H9 (cell line): ENCODE measurements at regions not wholly inside any gene's neighbourhood (a gene's known extent, or its start where the extent isn't known, plus 50 kb on each side); places are given as distances from the start of the nearest gene placed in this dataset.

Experiments
- DNase-seq: peaks from one replicate; pipeline ENCODE4 v3.0.0-alpha.2; 2017
- H2AFZ ChIP-seq: one replicate; pipeline ENCODE4 v1.6.1; 2013; ENCODE audit warnings: mild to moderate bottlenecking, low read length, control low read depth, moderate library complexity
- H2AK5ac ChIP-seq: 2 replicates; pipeline ENCODE4 v1.6.1; 2013; ENCODE audit warnings: low read length, control low read depth, mixed read lengths; ENCODE audit not compliant: insufficient read length
- H2BK120ac ChIP-seq: one replicate; pipeline ENCODE4 v1.6.1; 2013; ENCODE audit warnings: low read depth, mild to moderate bottlenecking, low read length, control low read depth, inconsistent platforms; ENCODE audit not compliant: poor library complexity, severe bottlenecking
- H2BK12ac ChIP-seq: 2 replicates; pipeline ENCODE4 v1.6.1; 2013; ENCODE audit warnings: low read length, control low read depth, mixed read lengths, low read depth; ENCODE audit not compliant: insufficient read length
- H2BK15ac ChIP-seq: 2 replicates; pipeline ENCODE4 v1.6.1; 2013; ENCODE audit warnings: low read depth, low read length, control low read depth
- H2BK20ac ChIP-seq: one replicate; pipeline ENCODE4 v1.6.1; 2013; ENCODE audit warnings: low read depth, mild to moderate bottlenecking, low read length, control low read depth, inconsistent platforms; ENCODE audit not compliant: poor library complexity, severe bottlenecking
- H2BK5ac ChIP-seq: 2 replicates; pipeline ENCODE4 v1.6.1; 2013; ENCODE audit warnings: low read length, control low read depth, mixed read lengths; ENCODE audit not compliant: insufficient read length
- H3K14ac ChIP-seq: 2 replicates; pipeline ENCODE4 v1.6.1; 2013; ENCODE audit warnings: low read length, control low read depth; ENCODE audit not compliant: insufficient read depth
- H3K18ac ChIP-seq: 2 replicates; pipeline ENCODE4 v1.6.1; 2013; ENCODE audit warnings: low read depth, mild to moderate bottlenecking, mixed read lengths, low read length, control low read depth; ENCODE audit not compliant: insufficient read length
- H3K23ac ChIP-seq: 2 replicates; pipeline ENCODE4 v1.6.1; 2013; ENCODE audit warnings: low read length, control low read depth, mixed read lengths, low read depth; ENCODE audit not compliant: insufficient read length
- H3K23me2 ChIP-seq: 2 replicates; pipeline ENCODE4 v1.6.1; 2013; ENCODE audit warnings: low read depth, mild to moderate bottlenecking, mixed read lengths, low read length, control low read depth; ENCODE audit not compliant: insufficient read length, poor library complexity, severe bottlenecking
- H3K27ac ChIP-seq: 2 replicates; pipeline ENCODE4 v1.5.1; 2013; ENCODE audit warnings: low read length, control low read depth, mixed read lengths, low read depth; ENCODE audit not compliant: insufficient read length
- H3K27me3 ChIP-seq: 2 replicates; pipeline ENCODE4 v1.6.1; 2013; ENCODE audit warnings: low read length, control low read depth, inconsistent platforms; ENCODE audit not compliant: insufficient read depth
- H3K4ac ChIP-seq: 2 replicates; pipeline ENCODE4 v1.6.1; 2013; ENCODE audit warnings: low read depth, mild to moderate bottlenecking, control low read depth, inconsistent platforms, low read length, moderate library complexity
- H3K4me1 ChIP-seq: 2 replicates; pipeline ENCODE4 v1.6.1; 2013; ENCODE audit warnings: low read length, control low read depth, inconsistent platforms; ENCODE audit not compliant: insufficient read depth
- H3K4me2 ChIP-seq: 2 replicates; pipeline ENCODE4 v1.6.1; 2013; ENCODE audit warnings: low read length, control low read depth, mixed read lengths; ENCODE audit not compliant: insufficient read length, insufficient read depth
- H3K56ac ChIP-seq: 2 replicates; pipeline ENCODE4 v1.6.1; 2013; ENCODE audit warnings: low read depth, mild to moderate bottlenecking, mixed read lengths, low read length, control low read depth; ENCODE audit not compliant: insufficient read length
- H3K79me1 ChIP-seq: 2 replicates; pipeline ENCODE4 v1.6.1; 2013; ENCODE audit warnings: low read depth, mild to moderate bottlenecking, moderate library complexity, low read length, control low read depth, inconsistent platforms; ENCODE audit not compliant: insufficient read depth, poor library complexity, severe bottlenecking
- H3K79me2 ChIP-seq: 2 replicates; pipeline ENCODE4 v1.6.1; 2013; ENCODE audit warnings: low read length, control low read depth, inconsistent platforms; ENCODE audit not compliant: insufficient read depth
- H3K9ac ChIP-seq: 2 replicates; pipeline ENCODE4 v1.6.1; 2013; ENCODE audit warnings: low read length, control low read depth, mixed read lengths; ENCODE audit not compliant: insufficient read length; ENCODE audit errors: extremely low read depth
- H3K9me3 ChIP-seq: one replicate; pipeline ENCODE4 v1.6.1; 2013; ENCODE audit warnings: low read depth, low read length, inconsistent platforms; ENCODE audit not compliant: control insufficient read depth
- H3T11ph ChIP-seq: one replicate; pipeline ENCODE4 v1.6.1; 2013; ENCODE audit warnings: mild to moderate bottlenecking, low read length, control low read depth, inconsistent platforms
- H4K20me1 ChIP-seq: one replicate; pipeline ENCODE4 v1.6.1; 2013; ENCODE audit not compliant: control insufficient read depth, insufficient read length, insufficient read depth
- H4K5ac ChIP-seq: 2 replicates; pipeline ENCODE4 v1.6.1; 2013; ENCODE audit warnings: low read depth, mild to moderate bottlenecking, mixed read lengths, low read length, control low read depth; ENCODE audit not compliant: insufficient read length
- H4K8ac ChIP-seq: replicated peaks from 2 replicates; pipeline ENCODE4 v1.6.1; 2013; ENCODE audit warnings: low read length, control low read depth, mixed read lengths, low read depth; ENCODE audit not compliant: insufficient read length
- H4K91ac ChIP-seq: 2 replicates; pipeline ENCODE4 v1.6.1; 2013; ENCODE audit warnings: low read depth, mild to moderate bottlenecking, moderate library complexity, mixed read lengths, low read length, control low read depth; ENCODE audit not compliant: insufficient read length
- H3K27ac Mint-ChIP-seq, 3 experiments: 2 replicates in 2 of 3; 3 replicates in 1 of 3; pipeline ENCODE4 v1.8.0; 2020 to 2021; ENCODE audit warnings: mixed read lengths in 3 of 3, mild to moderate bottlenecking in 1 of 3, moderate library complexity in 1 of 3
- H3K27me3 Mint-ChIP-seq: 2 replicates; pipeline ENCODE4 v1.8.0; 2021; ENCODE audit warnings: low read depth, mild to moderate bottlenecking, moderate library complexity, mixed read lengths
- H3K36me3 Mint-ChIP-seq, 3 experiments: 2 replicates in 2 of 3; 3 replicates in 1 of 3; pipeline ENCODE4 v1.8.0; 2020 to 2021; ENCODE audit warnings: low read depth in 3 of 3, mixed read lengths in 3 of 3; ENCODE audit not compliant: insufficient read depth in 1 of 3
- H3K4me1 Mint-ChIP-seq, 2 experiments: 2 replicates each; pipeline ENCODE4 v1.8.0; 2020; ENCODE audit warnings: mixed read lengths in 2 of 2
- H3K4me3 Mint-ChIP-seq, 2 experiments: 2 replicates in 1 of 2; 3 replicates in 1 of 2; pipeline ENCODE4 v1.8.0; 2020 to 2021; ENCODE audit warnings: mild to moderate bottlenecking in 2 of 2, mixed read lengths in 2 of 2, moderate library complexity in 1 of 2
- H3K9me3 Mint-ChIP-seq, 2 experiments: 2 replicates in 1 of 2; 3 replicates in 1 of 2; pipeline ENCODE4 v1.8.0; 2020; ENCODE audit warnings: mild to moderate bottlenecking in 2 of 2, mixed read lengths in 2 of 2, moderate library complexity in 1 of 2
- CTCF ChIP-seq: fragments of 200-600 bp; sonication (generic); conservative IDR thresholded peaks from 3 replicates; pipeline ENCODE4 v1.8.0; 2021; ENCODE audit warnings: antibody characterized with exemption, mild to moderate bottlenecking
- WGBS: extraction: QIAGEN DNeasy Blood & Tissue Kit; methylation state at CpG from one replicate; pipeline ENCODE4 v1.1.7; 2013; ENCODE audit warnings: missing lambda C conversion rate, low lambda C conversion rate, mixed read lengths; ENCODE audit not compliant: insufficient read length; ENCODE audit errors: extremely low coverage; 5-methylcytosine and 5-hydroxymethylcytosine counted together

- no peak overlapping the region for H4K91ac ChIP-seq
- no peak overlapping the region for H3K23ac ChIP-seq
- H2BK5ac ChIP-seq, result no peak overlapping the region
- H3K4me1 ChIP-seq, result no peaks in the 10 kb centered on the region
- no peak overlapping the region for H3K56ac ChIP-seq
- no peak for DNase-seq
- H3T11ph ChIP-seq, result no peak overlapping the region
- no peak overlapping the region for H2AFZ ChIP-seq
- no peak overlapping the region for H2BK120ac ChIP-seq
- no peaks in the 10 kb centered on the region for H3K27me3 Mint-ChIP-seq
- no peak overlapping the region for H2BK20ac ChIP-seq
- peaks cover 0 to 4% (median 0%) of the 10 kb centered on the region in 3 experiments; a peak in 2 of 7 replicates for H3K36me3 Mint-ChIP-seq
- TF ChIP-seq CTCF, result no peak
- no peaks in the 10 kb centered on the region for H3K4me1 Mint-ChIP-seq
- no peak overlapping the region for H3K9ac ChIP-seq
- no peak overlapping the region for H3K18ac ChIP-seq
- H4K20me1 ChIP-seq, result no peaks in the 10 kb centered on the region
- no CpG with 5 or more reads among the region's 6 CpGs for WGBS
- no peak overlapping the region for H3K27ac Mint-ChIP-seq
- no peak overlapping the region for H4K8ac ChIP-seq
- H3K27me3 ChIP-seq, result no peaks in the 10 kb centered on the region
- peaks cover 0 to 3% of the 10 kb centered on the region in 2 experiments; a peak in 2 of 5 replicates for H3K9me3 Mint-ChIP-seq
- no peak overlapping the region for H3K4me3 Mint-ChIP-seq
- no peaks in the 10 kb centered on the region for H3K79me1 ChIP-seq
- H2AK5ac ChIP-seq, result no peak overlapping the region
- H2BK15ac ChIP-seq, result no peak overlapping the region
- H4K5ac ChIP-seq, result no peak overlapping the region
- H3K79me2 ChIP-seq, result no peaks in the 10 kb centered on the region
- no peaks in the 10 kb centered on the region for H3K23me2 ChIP-seq
- H3K14ac ChIP-seq, result no peak overlapping the region
- H3K4ac ChIP-seq, result no peak overlapping the region
- H3K27ac ChIP-seq, result no peak overlapping the region
- H2BK12ac ChIP-seq, result no peak overlapping the region
- no peak overlapping the region for H3K4me2 ChIP-seq
- H3K9me3 ChIP-seq, result no peaks in the 10 kb centered on the region
These were observed 661.6 kb downstream of the PLCL1 start for GRCh38 chr2:198465970-198466369.
